Caco-2 (cell line): ENCODE measurements at regions not wholly inside any gene's neighbourhood (a gene's known extent, or its start where the extent isn't known, plus 50 kb on each side); places are given as distances from the start of the nearest gene placed in this dataset.

Experiments
- BruUV-seq: library from RNA; stranded (reverse); fragments of 400-500 nt; replicated peaks from 2 replicates; lab custom pipeline; 2021; lab: Mats Ljungman, UMichigan
- CTCF ChIA-PET: fragments of 300-600 bp; sonication (Branson Sonifier 250); formaldehyde crosslinking; loops from one replicate; lab custom pipeline; 2022; ENCODE audit warnings: antibody characterized with exemption; lab: Charles Lee
- POLR2A ChIA-PET: fragments of 300-600 bp; sonication (Branson Sonifier 250); formaldehyde crosslinking; loops from one replicate; lab custom pipeline; 2022; ENCODE audit warnings: antibody characterized with exemption; lab: Charles Lee
- DNase-seq, 2 experiments: peaks; one replicate each; pipeline versions ENCODE4 v3.0.0 to v3.0.0-alpha.2; 2020 to 2022
- H3K27me3 ChIP-seq: replicated peaks from 2 replicates; pipeline ENCODE4 v1.6.0; 2011; ENCODE audit warnings: low read length; ENCODE audit not compliant: control insufficient read depth, insufficient read depth
- H3K36me3 ChIP-seq: 2 replicates; pipeline ENCODE4 v1.5.1; 2011; ENCODE audit warnings: low read length; ENCODE audit not compliant: control insufficient read depth, insufficient read depth
- H3K4me1 ChIP-seq: fragments of 250-450 bp; sonication (Bioruptor Pico); 2 replicates; pipeline ENCODE4 v1.5.1; 2020; ENCODE audit warnings: mild to moderate bottlenecking
- H3K4me3 ChIP-seq: 2 replicates; pipeline ENCODE4 v1.5.1; 2011; ENCODE audit warnings: low read depth, mild to moderate bottlenecking, control low read depth, low read length
- H3K9me3 ChIP-seq: fragments of 250-450 bp; sonication (Bioruptor Pico); 2 replicates; pipeline ENCODE4 v1.5.1; 2020; ENCODE audit warnings: mild to moderate bottlenecking, moderate library complexity
- H3K27ac Mint-ChIP-seq: one replicate; pipeline ENCODE4 v1.8.0; 2022; ENCODE audit warnings: mixed read lengths; ENCODE audit not compliant: unreplicated experiment
- H3K27me3 Mint-ChIP-seq: one replicate; pipeline ENCODE4 v1.8.0; 2022; ENCODE audit warnings: mixed read lengths; ENCODE audit not compliant: insufficient read depth, unreplicated experiment
- H3K36me3 Mint-ChIP-seq: one replicate; pipeline ENCODE4 v1.8.0; 2022; ENCODE audit warnings: mild to moderate bottlenecking, mixed read lengths; ENCODE audit not compliant: insufficient read depth, unreplicated experiment
- H3K4me1 Mint-ChIP-seq: one replicate; pipeline ENCODE4 v1.8.0; 2022; ENCODE audit warnings: low read depth, mixed read lengths; ENCODE audit not compliant: unreplicated experiment
- H3K4me3 Mint-ChIP-seq: one replicate; pipeline ENCODE4 v1.8.0; 2022; ENCODE audit warnings: mild to moderate bottlenecking, moderate library complexity, mixed read lengths; ENCODE audit not compliant: unreplicated experiment
- H3K9me3 Mint-ChIP-seq: one replicate; pipeline ENCODE4 v1.8.0; 2022; ENCODE audit warnings: mixed read lengths; ENCODE audit not compliant: unreplicated experiment
- CTCF ChIP-seq, 2 experiments: fragments of 200-600 bp in 1 of 2; IDR thresholded peaks; 1 replicate in 1 of 2; 2 replicates in 1 of 2; pipeline versions ENCODE4 v1.5.1 to v1.8.0; 2011 to 2022; ENCODE audit warnings: antibody characterized with exemption in 1 of 2, control low read depth in 1 of 2, inconsistent platforms in 1 of 2, low read depth in 1 of 2, low read length in 1 of 2, mild to moderate bottlenecking in 1 of 2, moderate library complexity in 1 of 2; ENCODE audit not compliant: insufficient read depth in 1 of 2, severe bottlenecking in 1 of 2, unreplicated experiment in 1 of 2
- intact Hi-C: fragments of 100-400 bp; cut with micrococcal nuclease; formaldehyde crosslinking; loops from one replicate; pipeline ENCODE4 v1.10.0; 2022; ENCODE audit not compliant: unreplicated experiment

DNA sequence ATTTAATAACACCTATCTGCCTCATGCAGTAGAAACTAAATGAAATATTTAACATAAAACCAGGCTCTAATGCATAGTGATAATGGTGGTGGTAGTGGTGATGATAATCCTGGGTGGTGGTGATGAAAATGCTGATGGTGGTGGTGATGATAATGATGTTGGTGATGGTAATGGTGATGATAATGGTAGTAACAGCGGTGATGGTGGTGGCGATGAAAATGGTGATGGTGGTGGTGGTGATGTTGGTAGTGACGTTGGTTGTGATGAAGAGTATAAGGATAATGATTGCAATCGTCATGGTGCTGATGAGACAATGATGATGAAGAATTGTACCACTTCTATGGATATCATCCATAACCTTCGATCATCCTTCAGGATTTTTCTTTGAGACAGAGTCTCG, 173.7 kb upstream of the CDH11 start:
- H3K4me1 Mint-ChIP-seq: no peaks in the 10 kb centered on the region
- no peaks in the 10 kb centered on the region for H3K27me3 ChIP-seq

DNA sequence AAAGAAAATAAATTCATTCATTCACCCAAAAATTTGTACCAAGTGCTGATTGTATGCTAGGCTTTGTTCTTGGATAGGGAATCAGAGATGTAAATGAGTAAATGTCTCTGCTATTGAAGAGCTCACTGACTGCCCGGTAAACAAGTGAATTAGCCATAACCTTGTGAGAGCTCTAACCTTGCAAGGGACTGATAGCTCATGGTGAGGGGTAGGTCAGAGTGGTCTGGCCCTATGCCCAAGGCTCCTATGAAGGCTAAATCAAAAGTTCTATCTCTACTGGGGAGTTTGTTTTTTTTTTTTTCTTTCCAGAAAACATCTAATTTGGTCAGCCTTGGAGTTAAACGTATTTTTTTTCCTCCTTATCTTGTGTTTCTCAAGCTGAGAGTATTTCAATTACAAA, 172.8 kb upstream of the CDH11 start:
- no peak overlapping the region for H3K27ac Mint-ChIP-seq
- H3K4me3 Mint-ChIP-seq: no peak overlapping the region
- H3K27me3 ChIP-seq: no peaks in the 10 kb centered on the region
- BruUV-seq: no TSS peak
- H3K36me3 Mint-ChIP-seq: no peaks in the 10 kb centered on the region
- no peak for DNase-seq
- no peak for TF ChIP-seq CTCF (IDR thresholded peaks at IDR 0.05; ENCODE audit: insufficient read depth in 1 of 2, low read depth in 1 of 2, low read length in 1 of 2, severe bottlenecking in 1 of 2, unreplicated experiment in 1 of 2)
- no peaks in the 10 kb centered on the region for H3K36me3 ChIP-seq
- H3K9me3 Mint-ChIP-seq: no peaks in the 10 kb centered on the region
- H3K4me3 ChIP-seq: no peak overlapping the region
- H3K27me3 Mint-ChIP-seq: peaks cover 25% of the 10 kb centered on the region
- ChIA-PET CTCF (no interaction called here), POLR2A (interaction anchor here (0.5 kb wide), 1 partner anchor 210 kb away, joined by 3 read pairs; no protein-coding TSS in a partner anchor)
- no peaks in the 10 kb centered on the region for H3K4me1 ChIP-seq
- intact Hi-C loops: no loop called here
- no peaks in the 10 kb centered on the region for H3K4me1 Mint-ChIP-seq
- no peaks in the 10 kb centered on the region for H3K9me3 ChIP-seq

More for the DNA sequence above, 173.7 kb upstream of the CDH11 start:
- no peaks in the 10 kb centered on the region for H3K9me3 Mint-ChIP-seq
- H3K4me3 ChIP-seq: no peak overlapping the region
- DNase-seq: no peak
- no peak for TF ChIP-seq CTCF (IDR thresholded peaks at IDR 0.05; ENCODE audit: insufficient read depth in 1 of 2, low read depth in 1 of 2, low read length in 1 of 2, severe bottlenecking in 1 of 2, unreplicated experiment in 1 of 2)
- H3K36me3 Mint-ChIP-seq: no peaks in the 10 kb centered on the region
- ChIA-PET CTCF (no interaction called here), POLR2A (no interaction called here)
- BruUV-seq: no TSS peak
- H3K4me1 ChIP-seq: no peaks in the 10 kb centered on the region
- peaks cover 19% of the 10 kb centered on the region for H3K27me3 Mint-ChIP-seq
- no peak overlapping the region for H3K4me3 Mint-ChIP-seq
- no peaks in the 10 kb centered on the region for H3K9me3 ChIP-seq
- no peaks in the 10 kb centered on the region for H3K36me3 ChIP-seq
- no peak overlapping the region for H3K27ac Mint-ChIP-seq
- intact Hi-C loops: no loop called here

DNA sequence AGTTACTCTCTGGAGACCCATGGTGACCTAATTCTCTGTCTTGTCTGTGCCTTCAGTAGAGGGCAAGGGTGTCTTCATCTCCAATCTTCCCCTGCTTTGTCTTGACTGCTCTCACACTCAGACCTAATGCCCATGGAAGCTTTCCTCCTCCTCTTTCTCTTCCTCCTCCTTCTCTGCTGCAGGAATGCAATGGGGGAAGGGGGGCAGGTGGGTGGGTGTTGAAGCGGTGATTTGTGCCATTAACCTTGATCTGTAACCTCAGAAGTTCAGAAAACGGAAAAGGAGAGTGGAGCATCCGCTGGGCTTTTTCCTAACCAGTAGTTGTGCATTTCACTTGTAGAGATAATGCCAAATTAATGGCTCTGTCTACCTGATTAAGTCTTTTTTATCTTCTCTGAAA, 172.3 kb upstream of the CDH11 start:
- CTCF ChIA-PET: no interaction called here

More for the DNA sequence above, 172.3 kb upstream of the CDH11 start:
- no peak for DNase-seq
- Mint-ChIP-seq H3K9me3 (no peaks in the 10 kb centered on the region), H3K4me1 (no peaks in the 10 kb centered on the region), H3K36me3 (no peaks in the 10 kb centered on the region), H3K27ac (no peak overlapping the region), H3K27me3 (peaks cover 25% of the 10 kb centered on the region), H3K4me3 (no peak overlapping the region)
- Histone ChIP-seq H3K36me3 (no peaks in the 10 kb centered on the region), H3K9me3 (no peaks in the 10 kb centered on the region), H3K27me3 (no peaks in the 10 kb centered on the region), H3K4me1 (no peaks in the 10 kb centered on the region), H3K4me3 (no peak overlapping the region)
- POLR2A ChIA-PET: no interaction called here
- intact Hi-C loops: no loop called here
- TF ChIP-seq CTCF (IDR thresholded peaks at IDR 0.05; ENCODE audit: insufficient read depth in 1 of 2, low read depth in 1 of 2, low read length in 1 of 2, severe bottlenecking in 1 of 2, unreplicated experiment in 1 of 2): no peak
- BruUV-seq: no TSS peak
